ENCODE measurements at regions not wholly inside any gene's neighbourhood (a gene's known extent, or its start where the extent isn't known, plus 50 kb on each side); places are given as distances from the start of the nearest gene placed in this dataset.

DNA sequence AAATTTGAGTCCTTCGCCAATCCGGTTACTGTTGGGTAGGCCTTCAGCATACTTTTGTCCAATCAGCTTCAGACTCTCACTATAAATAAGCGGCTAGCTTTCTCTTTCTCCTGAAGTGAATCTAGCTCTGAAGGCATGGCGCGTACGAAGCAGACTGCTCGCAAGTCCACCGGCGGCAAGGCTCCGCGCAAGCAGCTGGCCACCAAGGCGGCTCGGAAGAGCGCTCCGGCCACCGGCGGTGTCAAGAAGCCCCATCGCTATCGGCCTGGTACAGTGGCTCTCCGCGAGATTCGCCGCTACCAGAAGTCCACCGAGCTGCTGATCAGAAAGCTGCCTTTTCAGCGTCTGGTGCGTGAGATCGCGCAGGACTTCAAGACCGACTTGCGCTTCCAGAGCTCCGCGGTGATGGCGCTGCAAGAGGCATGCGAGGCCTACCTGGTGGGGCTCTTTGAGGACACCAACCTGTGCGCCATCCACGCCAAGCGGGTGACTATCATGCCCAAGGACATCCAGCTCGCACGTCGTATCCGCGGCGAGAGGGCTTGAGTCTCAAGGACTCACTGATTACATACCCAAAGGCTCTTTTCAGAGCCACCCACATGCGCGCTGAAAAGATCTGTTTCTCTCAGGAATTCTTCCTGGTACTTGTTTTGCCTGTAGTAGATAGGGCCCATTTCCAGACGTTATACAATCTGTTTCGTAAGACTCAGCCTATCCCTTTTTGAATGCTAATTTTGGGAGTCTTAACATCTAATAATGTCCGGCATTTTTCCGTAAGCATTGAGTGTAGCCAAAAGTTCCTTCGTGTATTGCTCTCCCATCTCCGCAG lies 102.0 kb downstream of the OR2B2 start:
- Mint-ChIP-seq H3K4me3 (peak overlapping the region; percentile 98), H3K4me1 (peaks cover 31% of the 10 kb centered on the region; the same call in 2 of the 3 replicates), H3K36me3 (ENCODE audit: low read depth) (peaks cover 6% of the 10 kb centered on the region; the same call in 2 of the 3 replicates), H3K27me3 (ENCODE audit: insufficient read depth, low read depth, poor library complexity) (peaks cover 71% of the 10 kb centered on the region), H3K9me3 (peaks cover 7% of the 10 kb centered on the region; the same call in 1 of the 3 replicates), H3K27ac (peak overlapping the region; percentile 99)
- H3K4me2 ChIP-seq: peak overlapping the region; percentile 72
- no peak for TF ChIP-seq CTCF (conservative IDR thresholded peaks at IDR 0.05; ENCODE audit: low read depth in 2 of 2)
- TF ChIP-seq EZH2 (IDR thresholded peaks at IDR 0.05; ENCODE audit: low read depth, unreplicated experiment): no peak
- peak; percentile 11; the same call in 1 of the 2 replicates for TF ChIP-seq CREB1 (CRISPR knock-in tag; IDR thresholded peaks at IDR 0.05; ENCODE audit: low read depth)
- peak; percentile 98 for TF ChIP-seq POLR2AphosphoS5 (IDR thresholded peaks at IDR 0.05; ENCODE audit: low read depth)
- peak; percentile 57; the same call in 1 of the 2 replicates for TF ChIP-seq ETS1 (IDR thresholded peaks at IDR 0.05)
- no peaks in the 10 kb centered on the region for H3K36me3 ChIP-seq (ENCODE audit: insufficient read depth)
- no peaks in the 10 kb centered on the region for H4K20me1 ChIP-seq (replicated peaks; ENCODE audit: insufficient read depth)
- H3K27ac ChIP-seq (ENCODE audit: low read depth): peak overlapping the region; percentile 85
- H3K4me1 ChIP-seq (ENCODE audit: insufficient read depth): peaks cover 12% of the 10 kb centered on the region
- peak; percentile 94 for DNase-seq (ENCODE audit: low spot score)
- no peaks in the 10 kb centered on the region for H3K9me2 ChIP-seq (ENCODE audit: insufficient read depth)
- peak overlapping the region; percentile 81 for H3K4me3 ChIP-seq
- H3K27me3 ChIP-seq (ENCODE audit: insufficient read depth): no peaks in the 10 kb centered on the region
- no peak overlapping the region for H2AFZ ChIP-seq
- H3F3A ChIP-seq (replicated peaks; ENCODE audit: low read depth): 0 out of 2 replicates have a peak, but pooled peaks cover 3% of the 10 kb centered on the region
- ATAC-seq: peak; percentile 18
- H3K79me2 ChIP-seq (replicated peaks; ENCODE audit: insufficient read depth): peaks cover 8% of the 10 kb centered on the region; the same call in 1 of the 2 replicates

DNA sequence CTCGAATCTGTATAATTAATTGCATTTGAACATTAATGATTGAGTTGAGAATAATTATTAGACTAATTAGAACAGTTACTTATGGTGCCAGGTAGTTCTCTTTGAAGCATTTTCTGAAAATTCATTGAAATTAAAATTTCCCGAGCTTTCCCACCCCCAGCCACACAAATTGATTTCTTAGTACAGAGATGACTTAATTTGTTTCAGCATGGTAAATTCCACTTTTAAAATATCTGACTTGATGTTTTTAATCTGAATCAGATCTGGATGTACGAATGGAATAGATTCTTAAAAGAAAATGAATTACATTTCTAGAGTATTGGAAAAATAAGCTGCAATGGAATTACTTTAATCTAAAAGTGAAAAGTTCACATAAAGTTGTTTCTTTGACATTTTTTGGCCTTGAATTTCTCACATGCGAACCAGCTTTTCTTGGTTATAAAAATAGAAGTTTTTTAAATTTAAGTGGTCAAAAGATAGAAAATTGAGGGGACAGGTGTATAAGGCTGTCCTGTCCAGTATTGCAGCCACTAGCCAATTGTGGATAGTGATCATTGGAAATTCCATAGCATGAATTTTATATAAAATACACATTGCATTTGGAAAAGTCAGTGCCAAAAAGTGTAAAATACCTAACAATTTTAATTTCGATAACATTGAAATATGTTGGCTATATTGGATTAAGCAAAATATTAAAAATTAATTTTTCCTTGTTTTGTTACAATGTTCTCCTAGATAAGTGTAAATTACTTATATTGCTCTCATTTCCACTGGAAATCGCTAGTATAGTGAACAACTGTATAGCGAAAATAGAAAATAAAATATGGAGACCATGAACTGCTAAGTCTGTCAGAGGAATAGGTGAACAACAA lies 102.9 kb downstream of the OR2B2 start:
- Histone ChIP-seq H3K36me3 (ENCODE audit: insufficient read depth) (no peaks in the 10 kb centered on the region), H3K27me3 (ENCODE audit: insufficient read depth) (no peaks in the 10 kb centered on the region), H3K4me3 (peak overlapping the region; percentile 81), H3K27ac (ENCODE audit: low read depth) (peak overlapping the region; percentile 99), H3K79me2 (replicated peaks; ENCODE audit: insufficient read depth) (peaks cover 8% of the 10 kb centered on the region; the same call in 1 of the 2 replicates), H3K9me2 (ENCODE audit: insufficient read depth) (no peaks in the 10 kb centered on the region), H3F3A (replicated peaks; ENCODE audit: low read depth) (0 out of 2 replicates have a peak, but pooled peaks cover 3% of the 10 kb centered on the region), H4K20me1 (replicated peaks; ENCODE audit: insufficient read depth) (no peaks in the 10 kb centered on the region), H3K4me2 (peak overlapping the region; percentile 72), H3K4me1 (ENCODE audit: insufficient read depth) (peaks cover 12% of the 10 kb centered on the region), H2AFZ (no peak overlapping the region)
- peak overlapping the region; percentile 98 for H3K4me3 Mint-ChIP-seq
- ATAC-seq: no peak
- H3K27ac Mint-ChIP-seq: peak overlapping the region; percentile 100
- H3K27me3 Mint-ChIP-seq (ENCODE audit: insufficient read depth, low read depth, poor library complexity): peaks cover 62% of the 10 kb centered on the region
- peaks cover 27% of the 10 kb centered on the region; the same call in 2 of the 3 replicates for H3K4me1 Mint-ChIP-seq
- peaks cover 6% of the 10 kb centered on the region; the same call in 2 of the 3 replicates for H3K36me3 Mint-ChIP-seq (ENCODE audit: low read depth)
- no peak for DNase-seq (ENCODE audit: low spot score)
- H3K9me3 Mint-ChIP-seq: peaks cover 3% of the 10 kb centered on the region; the same call in 1 of the 3 replicates
- TF ChIP-seq ZNF114 (CRISPR knock-in tag; IDR thresholded peaks at IDR 0.05) (no peak), ZNF331 (CRISPR knock-in tag; IDR thresholded peaks at IDR 0.05; ENCODE audit: low read depth) (no peak), STAT1 (IDR thresholded peaks at IDR 0.05; ENCODE audit: unreplicated experiment) (no peak), ZNF462 (CRISPR knock-in tag; IDR thresholded peaks at IDR 0.05) (no peak), EZH2 (IDR thresholded peaks at IDR 0.05; ENCODE audit: low read depth, unreplicated experiment) (no peak)
